Transverse colon (tissue), 4 donors: ENCODE measurements at regions not wholly inside any gene's neighbourhood (a gene's known extent, or its start where the extent isn't known, plus 50 kb on each side); places are given as distances from the start of the nearest gene placed in this dataset.

Source experiments
- DNase-seq: peaks from one replicate; pipeline ENCODE4 v3.0.0-alpha.2; 2019
- H3K27ac ChIP-seq, 4 donors: fragments of 200-600 bp; sonication (generic); 2 replicates each; pipeline ENCODE4 v1.5.1; 2016 to 2018; ENCODE audit warnings: inconsistent platforms in 4 of 4
- H3K27me3 ChIP-seq: fragments of 200-600 bp; sonication (generic); 2 replicates; pipeline ENCODE4 v1.5.1; 2017; ENCODE audit warnings: inconsistent platforms
- H3K36me3 ChIP-seq, 4 donors: fragments of 200-600 bp; sonication (generic); 2 replicates each; pipeline ENCODE4 v1.5.1; 2017 to 2019; ENCODE audit warnings: inconsistent platforms in 4 of 4
- H3K4me1 ChIP-seq, 4 donors: fragments of 200-600 bp; sonication (generic); 2 replicates each; pipeline ENCODE4 v1.5.1; 2017 to 2020; ENCODE audit warnings: inconsistent platforms in 4 of 4
- H3K4me3 ChIP-seq, 4 donors: fragments of 200-600 bp; sonication (generic); 1 replicate in 1 of 4; 2 replicates in 3 of 4; pipeline versions ENCODE4 v1.5.1 to v1.6.1; 2017 to 2019; ENCODE audit warnings: inconsistent platforms in 4 of 4
- H3K9me3 ChIP-seq, 2 donors: fragments of 200-600 bp; sonication (generic); 2 replicates each; pipeline ENCODE4 v1.5.1; 2017 to 2019; ENCODE audit warnings: inconsistent platforms in 2 of 2
- EP300 ChIP-seq: sonication (generic); formaldehyde crosslinking; IDR thresholded peaks from one replicate; pipeline ENCODE4 v1.6.1; 2017; ENCODE audit warnings: antibody characterized with exemption, low read depth
- POLR2A ChIP-seq: fragments of 450-650 bp; IDR thresholded peaks from one replicate; pipeline ENCODE4 v1.6.1; 2016; ENCODE audit warnings: antibody characterized with exemption, mild to moderate bottlenecking, moderate library complexity
- POLR2AphosphoS5 ChIP-seq, 3 donors: sonication (generic); formaldehyde crosslinking; IDR thresholded peaks; one replicate each; pipeline ENCODE4 v1.6.1; 2016; ENCODE audit warnings: antibody characterized with exemption in 3 of 3
- WGBS, 2 donors: methylation state at CpG; one replicate each; pipeline ENCODE4 v1.1.5; 2018; ENCODE audit warnings: low coverage in 1 of 2; 5-methylcytosine and 5-hydroxymethylcytosine counted together
- in situ Hi-C, 4 donors: fragments of 200-750 bp; cut with MboI; loops; one replicate each; pipeline versions ENCODE4 v1.15.0 to v1.15.1; 2017; ENCODE audit warnings: low sequenced_read_pairs in 3 of 4, low pct_ligation_motif_present in 1 of 4, low pct_unique_long_range_greater_than_20kb in 1 of 4
- intact Hi-C: fragments of 100-400 bp; cut with DNase I; formaldehyde crosslinking; loops from one replicate; pipeline ENCODE4 v1.15.1; 2023; ENCODE audit warnings: low total_unique reads
- TF ChIP-seq, protein P1 (sequence below), 5 experiments: fragments of 200-600 bp in 3 of 5; fragments of 450-650 bp in 2 of 5; sonication (generic) in 3 of 5; IDR thresholded peaks; 1 replicate in 2 of 5; 2 replicates in 3 of 5; pipeline ENCODE4 v1.5.1; 2016 to 2017; ENCODE audit warnings: antibody characterized with exemption in 5 of 5, inconsistent platforms in 3 of 5, mild to moderate bottlenecking in 2 of 5, moderate library complexity in 1 of 5

DNA sequence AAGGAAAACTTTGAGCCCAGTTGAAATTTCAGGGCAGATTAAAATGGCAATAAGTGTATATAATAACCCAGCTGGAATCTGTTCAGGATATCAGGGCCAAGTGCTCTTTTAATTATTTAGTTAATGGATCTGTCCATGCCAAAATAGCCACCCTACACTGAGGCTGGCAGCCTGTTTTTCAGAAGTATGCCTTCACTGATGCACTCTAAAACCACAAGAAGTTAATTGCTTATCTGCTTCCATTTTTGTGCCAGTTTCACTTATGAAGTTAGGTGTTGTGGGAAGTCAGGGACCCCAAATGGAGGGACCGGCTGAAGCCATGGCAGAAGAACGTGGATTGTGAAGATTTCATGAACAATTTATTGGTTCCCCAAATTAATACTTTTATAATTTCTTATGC lies 960.3 kb downstream of the C4orf33 start:
- no peaks in the 10 kb centered on the region for H3K4me1 ChIP-seq
- intact Hi-C loops: loop anchor here (5.0 kb wide), 1 partner anchor 699 kb away; no protein-coding TSS in a partner anchor
- DNase-seq: no peak
- no peaks in the 10 kb centered on the region for H3K27me3 ChIP-seq
- 85 to 91% methylated on average over 2 of the region's 2 CpGs for WGBS, 2 donors
- H3K36me3 ChIP-seq: no peaks in the 10 kb centered on the region
- in situ Hi-C loops: no loop called here
- no peak overlapping the region for H3K4me3 ChIP-seq
- H3K27ac ChIP-seq: no peak overlapping the region
- no peaks in the 10 kb centered on the region for H3K9me3 ChIP-seq
- TF ChIP-seq, protein P1, sequence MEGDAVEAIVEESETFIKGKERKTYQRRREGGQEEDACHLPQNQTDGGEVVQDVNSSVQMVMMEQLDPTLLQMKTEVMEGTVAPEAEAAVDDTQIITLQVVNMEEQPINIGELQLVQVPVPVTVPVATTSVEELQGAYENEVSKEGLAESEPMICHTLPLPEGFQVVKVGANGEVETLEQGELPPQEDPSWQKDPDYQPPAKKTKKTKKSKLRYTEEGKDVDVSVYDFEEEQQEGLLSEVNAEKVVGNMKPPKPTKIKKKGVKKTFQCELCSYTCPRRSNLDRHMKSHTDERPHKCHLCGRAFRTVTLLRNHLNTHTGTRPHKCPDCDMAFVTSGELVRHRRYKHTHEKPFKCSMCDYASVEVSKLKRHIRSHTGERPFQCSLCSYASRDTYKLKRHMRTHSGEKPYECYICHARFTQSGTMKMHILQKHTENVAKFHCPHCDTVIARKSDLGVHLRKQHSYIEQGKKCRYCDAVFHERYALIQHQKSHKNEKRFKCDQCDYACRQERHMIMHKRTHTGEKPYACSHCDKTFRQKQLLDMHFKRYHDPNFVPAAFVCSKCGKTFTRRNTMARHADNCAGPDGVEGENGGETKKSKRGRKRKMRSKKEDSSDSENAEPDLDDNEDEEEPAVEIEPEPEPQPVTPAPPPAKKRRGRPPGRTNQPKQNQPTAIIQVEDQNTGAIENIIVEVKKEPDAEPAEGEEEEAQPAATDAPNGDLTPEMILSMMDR (IDR thresholded peaks at IDR 0.05): no peak
- TF ChIP-seq EP300 (no peak), POLR2A (no peak), POLR2AphosphoS5 (IDR thresholded peaks at IDR 0.05) (no peak)

DNA sequence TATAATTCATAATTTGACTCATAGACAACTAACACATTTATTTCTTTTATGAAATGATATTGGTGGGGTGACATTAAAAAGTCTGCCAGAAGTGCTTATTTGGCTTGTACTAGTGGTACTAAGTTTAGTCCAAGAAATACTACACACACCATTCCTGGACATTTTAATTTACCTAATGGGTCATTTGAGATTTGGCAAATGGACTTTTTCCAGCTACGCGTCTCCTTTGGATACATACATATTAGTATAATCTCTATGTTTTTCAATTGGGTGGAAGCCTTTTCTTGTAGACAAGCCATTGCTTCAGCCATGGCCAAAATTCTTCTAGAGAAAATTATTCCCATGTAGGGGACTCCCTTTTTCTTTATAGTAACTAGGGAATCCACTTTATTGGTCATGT lies 968.5 kb downstream of the C4orf33 start:
- in situ Hi-C loops (no loop called here), intact Hi-C loops (loop anchor here (5.0 kb wide), 1 partner anchor 932 kb away; no protein-coding TSS in a partner anchor)
- no peaks in the 10 kb centered on the region for H3K36me3 ChIP-seq
- H3K4me1 ChIP-seq: no peaks in the 10 kb centered on the region
- H3K9me3 ChIP-seq: no peaks in the 10 kb centered on the region
- WGBS, 2 donors: 83 to 99% methylated on average over 2 of the region's 2 CpGs
- no peak for TF ChIP-seq POLR2AphosphoS5 (IDR thresholded peaks at IDR 0.05)
- TF ChIP-seq, protein P1 (IDR thresholded peaks at IDR 0.05): no peak
- TF ChIP-seq POLR2A: no peak
- TF ChIP-seq EP300: no peak
- no peak overlapping the region for H3K4me3 ChIP-seq
- no peak for DNase-seq
- no peaks in the 10 kb centered on the region for H3K27me3 ChIP-seq
- no peak overlapping the region for H3K27ac ChIP-seq

DNA sequence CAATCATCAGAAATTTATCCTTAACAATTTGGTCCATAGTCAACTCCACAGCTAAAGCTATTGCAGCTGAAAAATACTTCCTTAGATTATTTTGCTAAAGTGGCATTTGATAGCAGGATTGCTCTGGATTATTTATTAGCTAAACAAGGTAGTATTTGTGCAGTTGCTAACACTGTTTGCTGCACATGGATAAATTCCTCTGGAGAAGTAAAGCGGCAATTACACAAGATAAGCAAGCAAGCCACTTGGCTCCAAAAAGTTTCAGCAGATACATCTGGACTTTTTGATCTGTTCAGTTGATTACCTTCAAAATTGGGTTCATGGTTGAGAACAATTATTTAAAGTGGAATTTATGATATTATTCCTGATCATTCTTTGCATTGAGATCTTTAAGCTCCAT lies 971.5 kb downstream of the C4orf33 start:
- H3K4me3 ChIP-seq: no peak overlapping the region
- no peak overlapping the region for H3K27ac ChIP-seq
- no peak for DNase-seq
- intact Hi-C loops: no loop called here
- WGBS, 2 donors: 87 to 100% methylated on average over 1 of the region's 1 CpG
- TF ChIP-seq, protein P1 (IDR thresholded peaks at IDR 0.05): no peak
- TF ChIP-seq POLR2AphosphoS5 (IDR thresholded peaks at IDR 0.05) (no peak), POLR2A (no peak), EP300 (no peak)
- H3K27me3 ChIP-seq: no peaks in the 10 kb centered on the region
- in situ Hi-C loops: no loop called here
- no peaks in the 10 kb centered on the region for H3K4me1 ChIP-seq
- H3K36me3 ChIP-seq: no peaks in the 10 kb centered on the region
- H3K9me3 ChIP-seq: no peaks in the 10 kb centered on the region

DNA sequence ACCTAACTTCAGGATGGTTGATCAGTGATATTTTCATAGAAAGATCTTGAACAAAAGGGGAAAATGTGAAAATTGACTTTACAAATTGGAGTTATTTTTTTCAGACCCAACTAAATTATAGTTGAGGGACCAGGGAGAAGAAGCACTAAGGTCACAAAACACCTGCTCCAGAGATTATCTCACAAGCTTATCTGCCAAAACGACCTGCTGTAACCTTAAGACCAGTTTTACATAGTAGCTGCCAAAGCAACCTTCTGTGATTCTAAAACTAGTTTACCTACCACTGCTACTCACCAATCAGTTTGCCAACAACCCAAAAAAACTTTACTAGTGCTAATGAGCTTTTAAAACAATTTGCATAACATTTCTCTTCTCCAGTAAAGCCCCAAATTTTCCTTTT lies 972.1 kb downstream of the C4orf33 start:
- no peaks in the 10 kb centered on the region for H3K9me3 ChIP-seq
- H3K4me1 ChIP-seq: no peaks in the 10 kb centered on the region
- in situ Hi-C loops (no loop called here), intact Hi-C loops (no loop called here)
- H3K4me3 ChIP-seq: no peak overlapping the region
- no peak for TF ChIP-seq POLR2AphosphoS5 (IDR thresholded peaks at IDR 0.05)
- TF ChIP-seq, protein P1 (IDR thresholded peaks at IDR 0.05): no peak
- TF ChIP-seq POLR2A: no peak
- no peak for TF ChIP-seq EP300
- H3K27me3 ChIP-seq: no peaks in the 10 kb centered on the region
- WGBS, 2 donors: 17 to 31% methylated on average over 1 of the region's 1 CpG
- no peaks in the 10 kb centered on the region for H3K36me3 ChIP-seq
- no peak overlapping the region for H3K27ac ChIP-seq
- DNase-seq: no peak
